ENCODE measurements at regions not wholly inside any gene's neighbourhood (a gene's known extent, or its start where the extent isn't known, plus 50 kb on each side); places are given as distances from the start of the nearest gene placed in this dataset.

GRCh38 chr11:19605520-19606371, 106.9 kb upstream of the NAV2 start:
- TF ChIP-seq POLR2AphosphoS5 (IDR thresholded peaks at IDR 0.05) (peak; percentile 58), CTCF (IDR thresholded peaks at IDR 0.05) (no peak)

Measured in prostate gland (tissue), 2 donors.